Keratinocyte (primary cell): ENCODE measurements at regions not wholly inside any gene's neighbourhood (a gene's known extent, or its start where the extent isn't known, plus 50 kb on each side); places are given as distances from the start of the nearest gene placed in this dataset.

ENCODE experiments used
- EZH2 ChIP-seq: IDR thresholded peaks from one replicate; pipeline ENCODE4 v1.6.1; 2012; ENCODE audit warnings: inconsistent platforms, mild to moderate bottlenecking, low read length, moderate library complexity
- TF ChIP-seq, protein P1 (sequence below), 3 experiments: IDR thresholded peaks in 1 of 3; conservative IDR thresholded peaks in 1 of 3; optimal IDR thresholded peaks in 1 of 3; 2 replicates in 2 of 3; 3 replicates in 1 of 3; pipeline versions ENCODE3 to v1.5.1; 2011; ENCODE audit warnings: low read length in 3 of 3, mild to moderate bottlenecking in 3 of 3, moderate library complexity in 2 of 3, control low read depth in 1 of 3, inconsistent platforms in 1 of 3; ENCODE audit not compliant: insufficient read depth in 2 of 3; ENCODE audit errors: extremely low read depth in 1 of 3

DNA sequence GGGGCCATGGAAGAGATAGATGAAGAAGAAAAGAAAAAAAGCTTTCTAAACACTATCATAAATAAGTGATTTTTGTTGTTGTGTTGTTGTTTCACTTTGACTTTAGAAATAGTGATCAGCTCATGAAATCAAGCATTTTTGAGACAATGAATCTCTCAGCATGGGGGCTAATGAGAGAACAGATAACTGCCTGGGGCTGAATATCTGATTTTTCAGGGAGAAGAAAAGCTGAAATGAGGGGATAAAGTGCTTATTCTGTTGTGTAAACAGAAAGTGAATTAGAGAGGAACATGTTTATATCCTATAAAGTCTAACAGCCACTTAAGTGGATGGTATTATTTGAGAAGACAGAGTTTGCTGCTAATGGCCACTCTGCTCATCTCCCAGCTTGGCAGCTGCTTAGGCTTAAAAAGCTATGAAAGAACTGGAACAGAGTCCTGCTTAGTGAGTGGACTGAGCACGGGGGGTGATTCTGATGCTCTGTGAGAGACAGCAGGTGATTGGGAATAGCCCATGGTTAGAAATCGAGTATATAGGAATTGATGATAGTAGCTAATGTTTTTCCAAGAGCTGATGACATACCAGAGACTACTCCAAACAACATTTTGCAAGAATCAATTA, 646.1 kb upstream of the TMEM132C start:
- TF ChIP-seq, protein P1, sequence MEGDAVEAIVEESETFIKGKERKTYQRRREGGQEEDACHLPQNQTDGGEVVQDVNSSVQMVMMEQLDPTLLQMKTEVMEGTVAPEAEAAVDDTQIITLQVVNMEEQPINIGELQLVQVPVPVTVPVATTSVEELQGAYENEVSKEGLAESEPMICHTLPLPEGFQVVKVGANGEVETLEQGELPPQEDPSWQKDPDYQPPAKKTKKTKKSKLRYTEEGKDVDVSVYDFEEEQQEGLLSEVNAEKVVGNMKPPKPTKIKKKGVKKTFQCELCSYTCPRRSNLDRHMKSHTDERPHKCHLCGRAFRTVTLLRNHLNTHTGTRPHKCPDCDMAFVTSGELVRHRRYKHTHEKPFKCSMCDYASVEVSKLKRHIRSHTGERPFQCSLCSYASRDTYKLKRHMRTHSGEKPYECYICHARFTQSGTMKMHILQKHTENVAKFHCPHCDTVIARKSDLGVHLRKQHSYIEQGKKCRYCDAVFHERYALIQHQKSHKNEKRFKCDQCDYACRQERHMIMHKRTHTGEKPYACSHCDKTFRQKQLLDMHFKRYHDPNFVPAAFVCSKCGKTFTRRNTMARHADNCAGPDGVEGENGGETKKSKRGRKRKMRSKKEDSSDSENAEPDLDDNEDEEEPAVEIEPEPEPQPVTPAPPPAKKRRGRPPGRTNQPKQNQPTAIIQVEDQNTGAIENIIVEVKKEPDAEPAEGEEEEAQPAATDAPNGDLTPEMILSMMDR (optimal IDR thresholded peaks at IDR 0.05 in 1 of 3, IDR thresholded peaks at IDR 0.05 in 1 of 3, conservative IDR thresholded peaks at IDR 0.05 in 1 of 3; ENCODE audit: extremely low read depth in 1 of 3, insufficient read depth in 2 of 3, low read length in 3 of 3) = no peak
- no peak for TF ChIP-seq EZH2
